Astrocyte of the spinal cord (primary cell): ENCODE measurements at regions not wholly inside any gene's neighbourhood (a gene's known extent, or its start where the extent isn't known, plus 50 kb on each side); places are given as distances from the start of the nearest gene placed in this dataset.

Experiments used
- DNase-seq: peaks from one replicate; pipeline ENCODE4 v3.0.0; 2011; ENCODE audit warnings: low read depth, low spot score
- H3K4me3 ChIP-seq: 2 replicates; pipeline ENCODE4 v1.5.1; 2011; ENCODE audit warnings: low read depth, mild to moderate bottlenecking, low read length, moderate library complexity
- CTCF ChIP-seq: IDR thresholded peaks from 2 replicates; pipeline ENCODE4 v1.5.1; 2012; ENCODE audit warnings: low read depth, mild to moderate bottlenecking, low read length, inconsistent platforms
- in situ Hi-C: cut with HindIII; loops from 2 replicates; pipeline ENCODE4 v1.10.0; 2017; ENCODE audit warnings: low sequenced_read_pairs

- in situ Hi-C loops, result no loop called here
- TF ChIP-seq CTCF, result no peak
- DNase-seq, result peak; percentile 75
- H3K4me3 ChIP-seq, result no peak overlapping the region
These were observed 74.8 kb upstream of the SIRPA start for GRCh38 chr20:1820138-1821079.

- in situ Hi-C loops, result no loop called here
- no peak overlapping the region for H3K4me3 ChIP-seq
- DNase-seq, result no peak
- TF ChIP-seq CTCF, result no peak
These were observed 75.7 kb upstream of the SIRPA start for GRCh38 chr20:1819311-1820137.

- in situ Hi-C loops, result no loop called here
- no peak for TF ChIP-seq CTCF
- DNase-seq, result no peak
- H3K4me3 ChIP-seq, result no peak overlapping the region
These were observed 76.3 kb upstream of the SIRPA start for GRCh38 chr20:1818895-1819294.

DNA sequence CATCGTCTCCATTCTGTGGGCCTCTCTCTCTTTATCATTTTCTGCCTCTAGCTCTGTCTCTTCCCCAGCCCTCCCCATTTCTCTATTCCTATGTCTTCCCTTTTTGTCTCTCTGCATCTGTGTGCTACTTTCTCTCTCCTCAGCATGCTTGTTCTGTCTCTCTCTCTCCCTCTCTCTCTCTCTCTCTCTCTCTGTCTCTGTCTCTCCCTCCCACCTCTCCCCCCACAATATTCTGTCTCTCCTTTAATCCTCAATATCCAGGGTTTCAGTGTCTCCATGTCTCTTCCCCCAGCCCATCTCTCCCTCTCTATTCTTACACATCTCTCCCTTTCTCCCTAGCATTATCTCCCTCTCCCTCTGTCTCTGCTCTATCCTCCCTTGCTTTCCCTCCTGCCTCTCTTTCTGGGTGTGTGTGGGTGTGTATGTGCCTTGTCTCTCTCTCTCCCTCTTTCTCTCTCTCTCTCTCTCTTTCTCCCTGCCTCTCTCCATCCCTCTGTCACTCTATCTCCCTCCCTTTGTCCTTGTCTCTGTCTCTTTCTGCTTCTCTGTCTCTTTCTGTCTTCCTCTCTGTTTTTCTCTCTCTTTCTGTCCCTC is 76.9 kb upstream of the SIRPA start:
- H3K4me3 ChIP-seq, result no peak overlapping the region
- DNase-seq, result no peak
- in situ Hi-C loops, result no loop called here
- no peak for TF ChIP-seq CTCF

GRCh38 chr20:1817577-1818211 is 77.5 kb upstream of the SIRPA start:
- no peak for TF ChIP-seq CTCF
- H3K4me3 ChIP-seq, result no peak overlapping the region

More at GRCh38 chr20:1817577-1818211, 77.5 kb upstream of the SIRPA start:
- in situ Hi-C loops, result no loop called here
- no peak for DNase-seq
